Smooth muscle cell (in vitro differentiated cells): ENCODE measurements at regions not wholly inside any gene's neighbourhood (a gene's known extent, or its start where the extent isn't known, plus 50 kb on each side); places are given as distances from the start of the nearest gene placed in this dataset.

Experiments used
- DNase-seq: peaks from one replicate; lab custom pipeline; 2025; ENCODE audit not compliant: unreplicated experiment; lab: John Stamatoyannopoulos, UW
- H2AFZ ChIP-seq: fragments of 200-600 bp; sonication (generic); 2 replicates; pipeline ENCODE4 v1.6.0; 2016; ENCODE audit warnings: antibody characterized with exemption, low read depth, mild to moderate bottlenecking
- H3F3A ChIP-seq: fragments of 200-600 bp; sonication (generic); 2 replicates; pipeline ENCODE4 v1.6.0; 2017; ENCODE audit warnings: antibody characterized with exemption, low read depth
- H3K27ac ChIP-seq: fragments of 200-600 bp; sonication (generic); 2 replicates; pipeline ENCODE4 v1.5.1; 2016; ENCODE audit warnings: low read depth, mild to moderate bottlenecking
- H3K27me3 ChIP-seq: fragments of 200-600 bp; sonication (generic); 2 replicates; pipeline ENCODE4 v1.6.1; 2016; ENCODE audit warnings: low read depth, mild to moderate bottlenecking
- H3K36me3 ChIP-seq: fragments of 200-600 bp; sonication (generic); 2 replicates; pipeline ENCODE4 v1.5.1; 2016; ENCODE audit warnings: low read depth
- H3K4me1 ChIP-seq: fragments of 200-600 bp; sonication (generic); 2 replicates; pipeline ENCODE4 v1.5.1; 2016; ENCODE audit warnings: low read depth
- H3K4me2 ChIP-seq: fragments of 200-600 bp; sonication (generic); 2 replicates; pipeline ENCODE4 v1.6.0; 2016; ENCODE audit warnings: mild to moderate bottlenecking
- H3K4me3 ChIP-seq: fragments of 200-600 bp; sonication (generic); 2 replicates; pipeline ENCODE4 v1.5.1; 2016; ENCODE audit warnings: mild to moderate bottlenecking
- H3K79me2 ChIP-seq: fragments of 200-600 bp; sonication (generic); 2 replicates; pipeline ENCODE4 v1.6.0; 2016; ENCODE audit warnings: low read depth, mild to moderate bottlenecking
- H3K9ac ChIP-seq: fragments of 200-600 bp; sonication (generic); 2 replicates; pipeline ENCODE4 v1.6.0; 2016; ENCODE audit warnings: low read depth
- H3K9me3 ChIP-seq: fragments of 200-600 bp; sonication (generic); replicated peaks from 2 replicates; pipeline ENCODE4 v1.5.1; 2016; ENCODE audit warnings: low read depth
- H4K20me1 ChIP-seq: fragments of 200-600 bp; sonication (generic); 2 replicates; pipeline ENCODE4 v1.6.0; 2016; ENCODE audit warnings: low read depth
- WGBS: methylation state at CpG from one replicate; pipeline ENCODE4 v1.1.7; 2016; ENCODE audit warnings: low lambda C conversion rate; 5-methylcytosine and 5-hydroxymethylcytosine counted together
- TF ChIP-seq, protein P1 (sequence below): fragments of 200-600 bp; sonication (generic); IDR thresholded peaks from 2 replicates; pipeline ENCODE4 v1.5.1; 2017; ENCODE audit warnings: borderline replicate concordance, mild to moderate bottlenecking, antibody characterized with exemption; ENCODE audit not compliant: insufficient read depth, poor library complexity, severe bottlenecking

- H3F3A ChIP-seq: no peaks in the 10 kb centered on the region
- no peak overlapping the region for H3K27ac ChIP-seq
- H3K9ac ChIP-seq: no peak overlapping the region
- no peaks in the 10 kb centered on the region for H3K36me3 ChIP-seq
- H3K4me2 ChIP-seq: no peak overlapping the region
- H3K27me3 ChIP-seq: no peaks in the 10 kb centered on the region
- no peak for DNase-seq
- no peaks in the 10 kb centered on the region for H3K79me2 ChIP-seq
- no peaks in the 10 kb centered on the region for H3K9me3 ChIP-seq
- no peak overlapping the region for H3K4me3 ChIP-seq
- TF ChIP-seq, protein P1, sequence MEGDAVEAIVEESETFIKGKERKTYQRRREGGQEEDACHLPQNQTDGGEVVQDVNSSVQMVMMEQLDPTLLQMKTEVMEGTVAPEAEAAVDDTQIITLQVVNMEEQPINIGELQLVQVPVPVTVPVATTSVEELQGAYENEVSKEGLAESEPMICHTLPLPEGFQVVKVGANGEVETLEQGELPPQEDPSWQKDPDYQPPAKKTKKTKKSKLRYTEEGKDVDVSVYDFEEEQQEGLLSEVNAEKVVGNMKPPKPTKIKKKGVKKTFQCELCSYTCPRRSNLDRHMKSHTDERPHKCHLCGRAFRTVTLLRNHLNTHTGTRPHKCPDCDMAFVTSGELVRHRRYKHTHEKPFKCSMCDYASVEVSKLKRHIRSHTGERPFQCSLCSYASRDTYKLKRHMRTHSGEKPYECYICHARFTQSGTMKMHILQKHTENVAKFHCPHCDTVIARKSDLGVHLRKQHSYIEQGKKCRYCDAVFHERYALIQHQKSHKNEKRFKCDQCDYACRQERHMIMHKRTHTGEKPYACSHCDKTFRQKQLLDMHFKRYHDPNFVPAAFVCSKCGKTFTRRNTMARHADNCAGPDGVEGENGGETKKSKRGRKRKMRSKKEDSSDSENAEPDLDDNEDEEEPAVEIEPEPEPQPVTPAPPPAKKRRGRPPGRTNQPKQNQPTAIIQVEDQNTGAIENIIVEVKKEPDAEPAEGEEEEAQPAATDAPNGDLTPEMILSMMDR: no peak
- no peak overlapping the region for H2AFZ ChIP-seq
- no peaks in the 10 kb centered on the region for H3K4me1 ChIP-seq
- no peaks in the 10 kb centered on the region for H4K20me1 ChIP-seq
These were observed 65.7 kb downstream of the TBXT start for GRCh38 chr6:166101819-166102419.

GRCh38 chr6:166097914-166098522 lies 69.6 kb downstream of the TBXT start:
- WGBS: 33% methylated on average over 19 of the region's 19 CpGs
- peak overlapping the region; percentile 90 for H3K4me2 ChIP-seq
- H3F3A ChIP-seq: no peaks in the 10 kb centered on the region
- H3K27me3 ChIP-seq: no peaks in the 10 kb centered on the region
- no peaks in the 10 kb centered on the region for H3K79me2 ChIP-seq
- H3K4me1 ChIP-seq: no peaks in the 10 kb centered on the region
- peak overlapping the region; percentile 60 for H2AFZ ChIP-seq
- TF ChIP-seq, protein P1: peak; percentile 96
- H3K27ac ChIP-seq: peak overlapping the region; percentile 46
- peak; percentile 50 for DNase-seq
- H3K9ac ChIP-seq: no peak overlapping the region
- no peaks in the 10 kb centered on the region for H3K9me3 ChIP-seq
- H4K20me1 ChIP-seq: no peaks in the 10 kb centered on the region
- no peaks in the 10 kb centered on the region for H3K36me3 ChIP-seq
- H3K4me3 ChIP-seq: peak overlapping the region; percentile 57

- DNase-seq: no peak
- WGBS: 93% methylated on average over 5 of the region's 5 CpGs
- TF ChIP-seq, protein P1: no peak
- Histone ChIP-seq H4K20me1 (no peaks in the 10 kb centered on the region), H3K4me1 (no peaks in the 10 kb centered on the region), H3K27ac (no peak overlapping the region), H3K4me3 (no peak overlapping the region), H3K9ac (no peak overlapping the region), H3K36me3 (no peaks in the 10 kb centered on the region), H2AFZ (no peak overlapping the region), H3K9me3 (no peaks in the 10 kb centered on the region), H3K79me2 (no peaks in the 10 kb centered on the region), H3K27me3 (no peaks in the 10 kb centered on the region), H3K4me2 (no peak overlapping the region), H3F3A (no peaks in the 10 kb centered on the region)
These were observed 79.8 kb downstream of the TBXT start for GRCh38 chr6:166087852-166088251.

DNA sequence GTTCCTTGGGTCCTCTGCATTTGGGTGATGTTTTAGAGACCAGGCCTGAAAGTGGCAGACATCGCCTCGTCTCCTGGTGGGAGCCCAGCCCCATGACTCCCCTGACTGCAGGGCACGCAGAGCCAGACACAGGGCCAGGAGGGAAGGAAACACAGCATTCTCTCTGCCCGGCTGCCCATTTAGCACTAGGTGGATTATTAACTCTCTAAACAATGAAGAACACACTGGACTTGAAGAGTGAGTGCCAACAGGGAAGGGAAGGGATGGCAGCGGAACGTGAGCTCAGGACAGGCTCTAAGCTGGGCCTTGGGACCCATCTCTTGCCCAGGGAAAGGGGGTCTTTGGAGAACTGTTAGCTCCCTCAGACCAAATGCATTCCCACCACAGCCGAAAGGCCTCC lies 80.4 kb downstream of the TBXT start:
- no peak for DNase-seq
- 93% methylated on average over 7 of the region's 7 CpGs for WGBS

More for the DNA sequence above, 80.4 kb downstream of the TBXT start:
- Histone ChIP-seq H3K4me2 (no peak overlapping the region), H3K9me3 (no peaks in the 10 kb centered on the region), H3K27me3 (no peaks in the 10 kb centered on the region), H2AFZ (no peak overlapping the region), H3K36me3 (no peaks in the 10 kb centered on the region), H4K20me1 (no peaks in the 10 kb centered on the region), H3K27ac (no peak overlapping the region), H3K4me1 (no peaks in the 10 kb centered on the region), H3K9ac (no peak overlapping the region), H3K4me3 (no peak overlapping the region), H3F3A (no peaks in the 10 kb centered on the region), H3K79me2 (no peaks in the 10 kb centered on the region)
- TF ChIP-seq, protein P1: no peak
